GM18498 (cell line): ENCODE measurements at regions not wholly inside any gene's neighbourhood (a gene's known extent, or its start where the extent isn't known, plus 50 kb on each side); places are given as distances from the start of the nearest gene placed in this dataset.

Source experiments
- ATAC-seq: cut with Tn5 transposase; IDR thresholded peaks from one replicate; pipeline ENCODE4 v1.9.1; 2021; ENCODE audit warnings: mild to moderate bottlenecking, moderate library complexity; ENCODE audit not compliant: unreplicated experiment

- ATAC-seq, result no peak
Observed at GRCh38 chr11:129268371-129268770, 76.2 kb upstream of the ARHGAP32 start.

- no peak for ATAC-seq
Observed at GRCh38 chr11:129267716-129268115, 75.6 kb upstream of the ARHGAP32 start.

GRCh38 chr11:129266536-129266935 is 74.4 kb upstream of the ARHGAP32 start:
- no peak for ATAC-seq

GRCh38 chr11:129265125-129265788 is 73.1 kb upstream of the ARHGAP32 start:
- ATAC-seq, result no peak

- no peak for ATAC-seq
Observed at GRCh38 chr11:129264114-129264513, 72.0 kb upstream of the ARHGAP32 start.

GRCh38 chr11:129260750-129261149 is 68.6 kb upstream of the ARHGAP32 start:
- no peak for ATAC-seq

- ATAC-seq, result no peak
Observed at GRCh38 chr11:129259931-129260348, 67.8 kb upstream of the ARHGAP32 start.

GRCh38 chr11:129258205-129258604 is 66.1 kb upstream of the ARHGAP32 start:
- ATAC-seq, result no peak

- no peak for ATAC-seq
Observed at GRCh38 chr11:129257512-129257911, 65.4 kb upstream of the ARHGAP32 start.

- ATAC-seq, result no peak
Observed at GRCh38 chr11:129252621-129253020, 60.5 kb upstream of the ARHGAP32 start.

- no peak for ATAC-seq
Observed at GRCh38 chr11:129251067-129251466, 58.9 kb upstream of the ARHGAP32 start.

GRCh38 chr11:129249923-129250322 is 57.8 kb upstream of the ARHGAP32 start:
- ATAC-seq, result no peak

- ATAC-seq, result no peak
Observed at GRCh38 chr11:129249351-129249750, 57.2 kb upstream of the ARHGAP32 start.

GRCh38 chr11:129248618-129249017 is 56.5 kb upstream of the ARHGAP32 start:
- ATAC-seq, result no peak

GRCh38 chr11:129247135-129247534 is 55.0 kb upstream of the ARHGAP32 start:
- no peak for ATAC-seq

- no peak for ATAC-seq
Observed at GRCh38 chr11:129242855-129243254, 50.7 kb upstream of the ARHGAP32 start.
